ENCODE measurements at regions not wholly inside any gene's neighbourhood (a gene's known extent, or its start where the extent isn't known, plus 50 kb on each side); places are given as distances from the start of the nearest gene placed in this dataset.

- Mint-ChIP-seq H3K9me3 (ENCODE audit: unreplicated experiment) (peaks cover 4% of the 10 kb centered on the region), H3K4me3 (ENCODE audit: unreplicated experiment) (no peak overlapping the region), H3K27me3 (ENCODE audit: unreplicated experiment) (no peaks in the 10 kb centered on the region), H3K36me3 (ENCODE audit: unreplicated experiment) (peaks cover 7% of the 10 kb centered on the region), H3K4me1 (ENCODE audit: low read depth, unreplicated experiment) (no peaks in the 10 kb centered on the region), H3K27ac (ENCODE audit: unreplicated experiment) (no peak overlapping the region)
- no peak for DNase-seq
- no peak for TF ChIP-seq CTCF (IDR thresholded peaks at IDR 0.05; ENCODE audit: partially characterized antibody, unreplicated experiment)
Observed at GRCh38 chr3:95310560-95310959, 1247.7 kb downstream of the NSUN3 start.

- no peaks in the 10 kb centered on the region for H3K4me1 Mint-ChIP-seq (ENCODE audit: low read depth, unreplicated experiment)
Observed at GRCh38 chr3:95311272-95311671, 1248.4 kb downstream of the NSUN3 start.

GRCh38 chr3:95312650-95313049 is 1249.8 kb downstream of the NSUN3 start:
- Mint-ChIP-seq H3K27me3 (ENCODE audit: unreplicated experiment) (no peaks in the 10 kb centered on the region), H3K4me1 (ENCODE audit: low read depth, unreplicated experiment) (no peaks in the 10 kb centered on the region), H3K36me3 (ENCODE audit: unreplicated experiment) (peaks cover 13% of the 10 kb centered on the region), H3K4me3 (ENCODE audit: unreplicated experiment) (no peak overlapping the region), H3K27ac (ENCODE audit: unreplicated experiment) (no peak overlapping the region), H3K9me3 (ENCODE audit: unreplicated experiment) (peaks cover 9% of the 10 kb centered on the region)
- no peak for DNase-seq
- no peak for TF ChIP-seq CTCF (IDR thresholded peaks at IDR 0.05; ENCODE audit: partially characterized antibody, unreplicated experiment)

More at GRCh38 chr3:95311272-95311671, 1248.4 kb downstream of the NSUN3 start:
- Mint-ChIP-seq H3K4me3 (ENCODE audit: unreplicated experiment) (no peak overlapping the region), H3K27ac (ENCODE audit: unreplicated experiment) (no peak overlapping the region), H3K9me3 (ENCODE audit: unreplicated experiment) (peaks cover 8% of the 10 kb centered on the region), H3K36me3 (ENCODE audit: unreplicated experiment) (peaks cover 13% of the 10 kb centered on the region), H3K27me3 (ENCODE audit: unreplicated experiment) (no peaks in the 10 kb centered on the region)
- TF ChIP-seq CTCF (IDR thresholded peaks at IDR 0.05; ENCODE audit: partially characterized antibody, unreplicated experiment), result no peak
- no peak for DNase-seq

GRCh38 chr3:95319921-95320494 is 1257.1 kb downstream of the NSUN3 start:
- no peak overlapping the region for H3K4me3 Mint-ChIP-seq (ENCODE audit: unreplicated experiment)
- DNase-seq, result no peak
- H3K27ac Mint-ChIP-seq (ENCODE audit: unreplicated experiment), result no peak overlapping the region
- no peaks in the 10 kb centered on the region for H3K4me1 Mint-ChIP-seq (ENCODE audit: low read depth, unreplicated experiment)
- peaks cover 11% of the 10 kb centered on the region for H3K36me3 Mint-ChIP-seq (ENCODE audit: unreplicated experiment)
- no peaks in the 10 kb centered on the region for H3K27me3 Mint-ChIP-seq (ENCODE audit: unreplicated experiment)
- no peak for TF ChIP-seq CTCF (IDR thresholded peaks at IDR 0.05; ENCODE audit: partially characterized antibody, unreplicated experiment)
- H3K9me3 Mint-ChIP-seq (ENCODE audit: unreplicated experiment), result peaks cover 11% of the 10 kb centered on the region

- Mint-ChIP-seq H3K9me3 (ENCODE audit: unreplicated experiment) (no peaks in the 10 kb centered on the region), H3K27ac (ENCODE audit: unreplicated experiment) (no peak overlapping the region), H3K27me3 (ENCODE audit: unreplicated experiment) (peaks cover 3% of the 10 kb centered on the region), H3K36me3 (ENCODE audit: unreplicated experiment) (peaks cover 14% of the 10 kb centered on the region), H3K4me1 (ENCODE audit: low read depth, unreplicated experiment) (no peaks in the 10 kb centered on the region), H3K4me3 (ENCODE audit: unreplicated experiment) (no peak overlapping the region)
- DNase-seq, result no peak
- no peak for TF ChIP-seq CTCF (IDR thresholded peaks at IDR 0.05; ENCODE audit: partially characterized antibody, unreplicated experiment)
Observed at GRCh38 chr3:95327478-95327877, 1264.6 kb downstream of the NSUN3 start.

All from glutamatergic neuron (in vitro differentiated cells).